Muscle of arm (tissue), 1 donor: ENCODE measurements at regions not wholly inside any gene's neighbourhood (a gene's known extent, or its start where the extent isn't known, plus 50 kb on each side); places are given as distances from the start of the nearest gene placed in this dataset.

ENCODE experiments used
- DNase-seq: peaks from one replicate; pipeline ENCODE4 v3.0.0-alpha.2; 2013

- peak; percentile 29 for DNase-seq
These were observed 553.3 kb upstream of the CDH11 start for GRCh38 chr16:65675161-65675560.

- no peak for DNase-seq
These were observed 551.1 kb upstream of the CDH11 start for GRCh38 chr16:65672960-65673359.

- DNase-seq: no peak
These were observed 549.2 kb upstream of the CDH11 start for GRCh38 chr16:65671071-65671470.

DNA sequence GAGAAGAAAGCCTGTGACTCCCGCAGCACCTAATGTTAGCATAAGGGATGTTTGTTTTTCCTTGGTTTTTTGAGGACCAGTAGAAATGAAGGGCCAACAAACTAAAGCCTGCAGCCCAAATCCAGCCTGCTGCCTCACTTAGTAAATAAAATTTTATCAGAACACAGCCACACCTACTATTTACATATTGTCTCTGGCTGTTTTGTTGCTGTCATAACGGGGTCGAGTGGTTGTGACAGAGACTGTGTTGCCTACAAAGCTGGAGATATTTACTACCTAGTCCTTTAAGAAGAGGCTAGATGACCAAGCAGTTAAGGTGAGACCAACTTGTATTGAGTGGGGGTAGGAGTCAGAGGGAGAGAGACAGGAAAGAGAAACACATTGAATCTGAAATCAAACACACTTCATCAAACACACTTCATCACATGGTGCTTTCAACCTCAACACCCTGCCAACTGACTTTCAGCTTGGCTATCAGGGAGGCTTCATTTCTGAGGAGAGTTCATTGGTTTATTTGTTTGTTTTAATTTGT, 546.3 kb upstream of the CDH11 start:
- no peak for DNase-seq

DNA sequence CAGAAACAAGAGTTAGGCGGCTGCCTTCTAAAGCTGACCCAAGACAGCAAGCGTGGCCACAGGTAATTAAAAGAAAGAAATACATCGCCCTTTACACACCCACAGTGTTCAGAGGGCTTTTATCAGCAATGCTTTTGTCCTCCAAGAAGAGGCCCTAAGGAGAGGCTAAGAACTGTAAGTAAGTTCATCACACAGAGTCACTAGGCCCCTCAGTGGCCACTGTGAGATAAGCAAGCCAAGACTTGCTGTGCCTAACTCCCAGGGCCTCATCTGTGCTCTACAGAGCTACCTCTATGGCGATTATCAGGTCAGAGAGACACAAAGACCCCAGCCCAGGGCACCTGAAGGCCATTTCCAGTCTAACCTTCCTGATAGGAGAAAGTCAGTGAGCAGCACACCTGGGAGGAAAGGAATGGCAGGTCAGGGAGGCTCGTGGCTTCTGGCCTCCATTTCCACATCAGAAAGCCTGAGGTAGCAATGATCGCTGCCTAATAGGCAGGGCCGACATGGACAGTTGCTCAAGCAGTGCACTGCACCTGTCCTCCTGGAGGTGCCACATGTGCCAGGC, 545.2 kb upstream of the CDH11 start:
- no peak for DNase-seq

DNA sequence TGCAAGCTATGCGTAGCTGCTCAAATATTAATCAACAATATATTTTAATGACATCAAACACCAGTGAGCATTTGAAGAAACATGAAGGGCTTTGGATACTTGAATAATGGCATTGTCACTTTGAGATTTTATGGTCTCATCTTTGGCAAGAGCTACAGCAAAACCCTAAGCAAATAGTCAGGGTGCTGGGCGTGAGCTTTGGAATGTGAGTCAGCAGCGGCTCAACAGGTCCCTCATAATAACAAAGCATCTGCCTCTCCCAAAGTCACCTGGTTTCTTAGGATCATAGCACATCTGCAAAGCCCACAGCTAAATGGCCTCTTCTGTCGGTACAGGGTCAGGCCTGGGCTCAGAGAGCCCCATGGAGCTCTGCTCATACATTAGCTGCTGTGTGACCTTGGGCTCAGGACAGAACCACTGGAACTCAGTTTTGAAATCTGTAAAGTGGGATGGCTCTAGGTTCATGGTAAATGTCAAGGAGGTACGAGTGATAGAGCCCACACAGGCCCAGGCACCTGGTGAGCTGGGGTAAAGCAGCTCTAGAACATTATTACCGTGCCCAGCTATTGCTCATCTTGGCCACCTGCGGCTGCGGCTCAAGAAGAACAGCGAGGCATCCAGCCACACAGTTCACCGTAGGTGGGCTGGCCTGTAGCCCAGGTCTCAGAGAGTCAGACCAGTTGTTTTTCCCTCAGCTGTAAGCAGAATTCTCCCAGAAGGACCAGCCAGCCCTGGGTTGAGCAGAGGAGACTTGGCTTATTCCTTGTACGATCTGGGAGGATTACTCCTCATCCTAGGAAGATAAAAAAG, 544.5 kb upstream of the CDH11 start:
- no peak for DNase-seq

DNA sequence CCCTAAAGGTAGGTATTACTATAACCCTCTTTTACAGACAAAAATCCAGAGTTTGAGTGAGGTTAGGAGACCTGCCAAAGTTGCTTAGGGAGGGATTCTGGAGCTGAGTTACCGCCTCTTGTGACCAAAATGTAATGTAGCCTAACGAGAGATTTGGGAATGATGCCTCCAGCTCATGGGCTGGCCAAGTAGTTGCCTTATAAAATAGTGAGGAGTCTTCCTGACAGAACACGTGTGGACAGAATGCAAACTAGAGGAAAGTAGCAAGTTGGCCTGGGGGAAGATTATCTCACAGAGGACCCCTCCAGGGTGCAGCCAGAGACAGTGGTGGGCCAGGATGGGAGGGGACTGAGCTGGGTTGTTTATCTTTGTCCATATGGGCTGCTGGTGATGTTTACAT, 543.7 kb upstream of the CDH11 start:
- peak; percentile 20 for DNase-seq

DNA sequence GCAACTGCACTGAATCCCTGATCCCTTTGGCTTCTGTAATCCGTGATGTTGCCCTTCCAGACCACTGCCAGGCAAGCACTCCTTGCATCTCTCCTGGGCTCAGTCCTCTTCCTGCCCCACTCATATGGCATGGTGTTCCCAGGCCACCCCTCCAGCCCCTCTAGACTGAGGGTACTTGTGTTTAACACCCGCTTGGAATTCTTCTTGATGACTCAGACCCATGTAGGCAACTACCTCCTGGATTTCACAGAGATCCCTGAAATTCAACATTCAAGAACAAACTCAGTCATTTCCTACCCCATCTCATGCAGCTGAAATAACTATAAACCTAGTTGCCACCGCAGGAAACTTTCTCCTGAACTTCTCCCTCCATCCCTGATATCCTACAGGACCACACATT, 541.9 kb upstream of the CDH11 start:
- DNase-seq: no peak

GRCh38 chr16:65662256-65662655, 540.4 kb upstream of the CDH11 start:
- DNase-seq: no peak

GRCh38 chr16:65661558-65661957, 539.7 kb upstream of the CDH11 start:
- DNase-seq: no peak

- DNase-seq: no peak
These were observed 538.5 kb upstream of the CDH11 start for GRCh38 chr16:65660390-65660789.

DNA sequence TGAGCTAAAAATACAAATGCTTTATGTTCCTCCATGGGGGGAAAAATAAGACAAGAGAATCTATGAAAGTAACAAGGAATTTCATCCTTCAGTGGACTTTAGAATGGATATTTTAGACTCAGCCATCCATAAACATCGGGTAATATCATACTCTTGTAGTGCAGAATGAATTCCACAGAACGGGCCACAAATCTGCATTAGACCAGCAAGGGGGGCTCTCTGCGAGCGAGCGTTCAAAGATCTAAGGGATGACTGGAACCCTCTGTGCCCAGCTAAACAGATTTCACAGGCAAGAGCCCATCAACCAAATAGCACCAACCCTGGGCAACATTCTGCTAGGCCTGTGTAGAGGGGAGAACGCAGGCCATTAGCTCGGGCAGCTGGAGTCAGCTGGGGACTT, 537.9 kb upstream of the CDH11 start:
- DNase-seq: no peak

DNA sequence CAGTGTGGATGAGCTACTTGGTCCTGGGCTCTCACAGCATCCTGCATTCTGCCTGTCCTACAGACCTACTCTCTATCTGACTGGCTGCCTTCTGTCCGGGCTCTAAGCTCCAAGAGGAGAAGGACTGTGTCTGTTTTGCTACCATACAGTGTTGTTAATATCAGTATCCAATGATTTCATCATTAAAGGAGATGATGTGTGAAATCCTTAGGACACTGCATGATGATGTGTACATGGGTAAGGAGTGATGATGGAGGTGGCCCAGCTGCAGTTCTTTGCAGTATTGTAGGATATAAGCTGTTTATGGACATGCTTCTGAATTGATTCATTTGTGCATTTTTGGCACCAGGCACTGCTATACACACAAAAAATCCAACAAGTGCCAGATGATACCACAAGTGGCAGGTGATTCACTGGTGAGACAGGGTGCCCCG, 536.9 kb upstream of the CDH11 start:
- no peak for DNase-seq

DNA sequence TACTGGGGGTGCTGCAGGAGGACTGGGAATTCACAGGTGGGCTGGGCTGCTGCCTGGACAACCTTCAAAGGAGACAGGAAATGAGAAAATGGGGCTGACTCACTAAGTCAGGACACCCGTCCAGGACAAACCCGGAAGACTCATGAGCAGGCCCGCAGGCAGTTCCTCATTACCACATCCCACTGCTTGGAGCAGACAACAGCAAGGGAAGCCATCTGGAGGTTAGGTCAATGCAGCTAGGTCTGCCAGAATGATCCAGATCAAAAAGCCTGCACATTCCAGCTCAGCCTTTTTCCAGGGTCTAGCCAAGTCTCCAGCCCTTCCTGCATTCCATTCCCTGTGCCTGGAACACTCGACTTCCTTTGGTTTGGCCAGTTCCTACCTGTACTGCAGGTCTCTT, 536.5 kb upstream of the CDH11 start:
- DNase-seq: peak; percentile 41

GRCh38 chr16:65657556-65657955, 535.7 kb upstream of the CDH11 start:
- DNase-seq: no peak

GRCh38 chr16:65657071-65657494, 535.2 kb upstream of the CDH11 start:
- no peak for DNase-seq

- no peak for DNase-seq
These were observed 533.9 kb upstream of the CDH11 start for GRCh38 chr16:65655802-65656201.

DNA sequence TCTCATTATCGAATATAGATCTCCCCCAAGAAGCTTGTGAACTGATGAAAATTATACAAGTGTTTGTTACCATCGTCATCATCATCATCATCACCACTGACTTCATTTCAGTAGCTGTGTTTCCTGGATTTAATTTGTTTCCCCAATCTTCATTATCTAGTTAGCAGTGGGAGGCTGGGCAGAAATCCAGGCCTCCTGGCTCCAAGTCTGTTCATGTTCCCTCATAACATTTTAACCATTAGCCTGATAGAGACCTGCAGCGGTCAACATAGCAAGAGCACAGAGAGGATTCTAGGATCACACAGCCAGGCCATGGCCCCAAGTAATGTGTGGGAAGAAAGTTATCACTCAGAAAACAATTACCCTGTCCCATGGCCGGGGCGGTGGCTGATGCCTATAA, 526.2 kb upstream of the CDH11 start:
- no peak for DNase-seq

DNA sequence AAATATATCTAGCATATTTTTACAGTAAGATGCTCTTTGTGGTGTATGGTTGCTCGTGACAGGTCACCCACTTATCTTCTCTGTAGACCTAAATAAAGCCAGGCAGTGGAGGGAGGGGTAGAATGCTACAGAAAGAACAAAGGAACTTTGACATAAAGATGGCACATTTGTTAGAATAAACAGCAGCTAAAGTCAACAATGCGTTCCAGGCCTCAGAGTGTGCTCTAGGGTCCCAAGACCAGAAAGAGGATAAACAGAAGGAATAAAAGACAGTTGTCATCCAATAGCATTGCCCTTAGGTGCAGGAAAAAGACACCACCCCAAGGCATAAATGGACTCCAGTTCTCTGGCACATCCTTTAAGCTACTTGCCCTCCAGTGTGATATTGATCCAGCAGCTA, 523.0 kb upstream of the CDH11 start:
- no peak for DNase-seq

DNA sequence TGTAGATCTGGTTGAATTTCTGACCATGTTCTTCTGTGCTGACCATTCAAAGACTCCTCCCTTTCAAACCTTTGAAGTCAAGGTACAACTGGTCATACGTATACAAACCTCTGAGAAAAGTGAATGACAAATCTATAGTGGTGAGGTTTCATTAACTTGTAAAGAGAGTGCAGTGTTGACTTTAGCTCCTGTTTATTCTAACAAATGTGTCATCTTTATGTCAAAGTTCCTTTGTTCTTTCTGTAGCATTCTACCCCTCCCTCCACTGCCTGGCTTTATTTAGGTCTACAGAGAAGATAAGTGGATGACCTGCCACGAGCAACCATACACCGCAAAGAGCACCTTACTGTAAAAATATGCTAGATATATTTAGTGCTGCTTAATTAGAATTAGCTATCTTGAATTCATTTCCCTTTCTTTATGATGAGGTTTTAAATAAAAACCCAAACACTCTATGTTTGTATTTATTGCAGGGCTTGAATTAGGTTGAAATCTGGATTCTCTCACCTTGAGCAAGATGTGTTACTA, 520.0 kb upstream of the CDH11 start:
- DNase-seq: no peak

GRCh38 chr16:65641049-65641761, 519.3 kb upstream of the CDH11 start:
- DNase-seq: no peak

DNA sequence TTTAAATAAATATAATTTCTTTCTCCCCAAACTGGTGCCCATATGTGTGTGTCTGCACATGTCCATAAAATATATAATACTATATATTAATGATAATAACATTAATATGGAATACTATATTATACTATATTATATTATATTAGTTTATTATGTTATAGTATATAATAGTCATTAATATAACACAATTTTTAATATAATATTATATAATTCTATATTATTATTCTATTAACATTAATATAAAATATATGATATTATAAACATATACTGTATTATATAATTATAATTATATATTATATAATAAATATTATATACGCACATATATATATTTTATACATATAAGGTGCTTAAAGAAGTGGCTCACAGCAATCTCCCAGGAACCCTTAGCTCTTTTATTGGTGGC, 513.0 kb upstream of the CDH11 start:
- no peak for DNase-seq

GRCh38 chr16:65634291-65634690, 512.4 kb upstream of the CDH11 start:
- no peak for DNase-seq
